Thyroid gland (tissue), 4 donors: ENCODE measurements at regions not wholly inside any gene's neighbourhood (a gene's known extent, or its start where the extent isn't known, plus 50 kb on each side); places are given as distances from the start of the nearest gene placed in this dataset.

Source experiments
- DNase-seq, 2 donors: peaks; one replicate each; pipeline ENCODE4 v3.0.0-alpha.2; 2019
- H3K27ac ChIP-seq, 3 donors: fragments of 200-600 bp; sonication (generic); 1 replicate in 2 of 3; 2 replicates in 1 of 3; pipeline ENCODE4 v1.5.1; 2016 to 2019; ENCODE audit warnings: mild to moderate bottlenecking in 1 of 3, moderate library complexity in 1 of 3
- H3K27me3 ChIP-seq: fragments of 200-600 bp; sonication (generic); one replicate; pipeline ENCODE4 v1.5.1; 2019
- H3K36me3 ChIP-seq, 2 donors: fragments of 200-600 bp; sonication (generic); one replicate each; pipeline ENCODE4 v1.5.1; 2016 to 2019
- H3K4me1 ChIP-seq, 2 donors: fragments of 200-600 bp; sonication (generic); one replicate each; pipeline ENCODE4 v1.5.1; 2017 to 2019
- H3K4me3 ChIP-seq, 3 donors: fragments of 200-600 bp; sonication (generic); replicated peaks in 1 of 3; 1 replicate in 2 of 3; 2 replicates in 1 of 3; pipeline ENCODE4 v1.5.1; 2016; ENCODE audit warnings: mild to moderate bottlenecking in 1 of 3
- H3K9me3 ChIP-seq: fragments of 200-600 bp; sonication (generic); one replicate; pipeline ENCODE4 v1.5.1; 2017
- CTCF ChIP-seq, 6 experiments: fragments of 200-600 bp in 3 of 6; fragments of 450-650 bp in 3 of 6; sonication (generic) in 3 of 6; IDR thresholded peaks; one replicate each; pipeline ENCODE4 v1.5.1; 2016 to 2019; ENCODE audit warnings: antibody characterized with exemption in 6 of 6, mild to moderate bottlenecking in 2 of 6, inconsistent platforms in 1 of 6, moderate library complexity in 1 of 6
- POLR2A ChIP-seq, 2 donors: fragments of 450-650 bp; IDR thresholded peaks; one replicate each; pipeline ENCODE4 v1.6.1; 2017; ENCODE audit warnings: antibody characterized with exemption in 2 of 2, mild to moderate bottlenecking in 2 of 2, moderate library complexity in 1 of 2
- WGBS, 2 donors: methylation state at CpG; one replicate each; pipeline ENCODE4 v1.1.5; 2017; 5-methylcytosine and 5-hydroxymethylcytosine counted together
- intact Hi-C: fragments of 100-400 bp; cut with DNase I; formaldehyde crosslinking; loops from one replicate; pipeline ENCODE4 v1.15.1; 2023

- Histone ChIP-seq H3K27me3 (no peaks in the 10 kb centered on the region), H3K36me3 (no peaks in the 10 kb centered on the region), H3K27ac (no peak overlapping the region), H3K4me1 (no peaks in the 10 kb centered on the region), H3K9me3 (no peaks in the 10 kb centered on the region), H3K4me3 (no peak overlapping the region)
- intact Hi-C loops = no loop called here
- DNase-seq = no peak
- TF ChIP-seq CTCF (IDR thresholded peaks at IDR 0.05) (no peak), POLR2A (IDR thresholded peaks at IDR 0.05) (no peak)
These were observed 1303.8 kb upstream of the ADGRB3 start for GRCh38 chr6:67331304-67331703.

GRCh38 chr6:67328269-67328668, 1306.8 kb upstream of the ADGRB3 start:
- WGBS, 2 donors = 70 to 91% methylated on average over 2 of the region's 2 CpGs
- no peak for DNase-seq
- no peaks in the 10 kb centered on the region for H3K4me1 ChIP-seq
- H3K4me3 ChIP-seq = no peak overlapping the region
- TF ChIP-seq POLR2A (IDR thresholded peaks at IDR 0.05) (no peak), CTCF (IDR thresholded peaks at IDR 0.05) (no peak)
- H3K27me3 ChIP-seq = no peaks in the 10 kb centered on the region
- H3K27ac ChIP-seq = no peak overlapping the region
- no peaks in the 10 kb centered on the region for H3K36me3 ChIP-seq
- H3K9me3 ChIP-seq = no peaks in the 10 kb centered on the region
- intact Hi-C loops = no loop called here

GRCh38 chr6:67300430-67301040, 1334.5 kb upstream of the ADGRB3 start:
- Histone ChIP-seq H3K4me3 (no peak overlapping the region), H3K27ac (no peak overlapping the region), H3K9me3 (no peaks in the 10 kb centered on the region), H3K36me3 (no peaks in the 10 kb centered on the region), H3K27me3 (no peaks in the 10 kb centered on the region), H3K4me1 (no peaks in the 10 kb centered on the region)
- no peak for TF ChIP-seq CTCF (IDR thresholded peaks at IDR 0.05)
- TF ChIP-seq POLR2A (IDR thresholded peaks at IDR 0.05) = no peak
- 88% methylated on average over 8 to 11 of the region's 12 CpGs for WGBS, 2 donors
- no peak for DNase-seq
- intact Hi-C loops = no loop called here

- Histone ChIP-seq H3K27me3 (no peaks in the 10 kb centered on the region), H3K4me3 (no peak overlapping the region), H3K4me1 (no peaks in the 10 kb centered on the region), H3K36me3 (no peaks in the 10 kb centered on the region), H3K27ac (no peak overlapping the region), H3K9me3 (no peaks in the 10 kb centered on the region)
- DNase-seq = no peak
- no peak for TF ChIP-seq CTCF (IDR thresholded peaks at IDR 0.05)
- TF ChIP-seq POLR2A (IDR thresholded peaks at IDR 0.05) = no peak
- intact Hi-C loops = no loop called here
- WGBS, 2 donors = 68 to 69% methylated on average over 2 of the region's 2 CpGs
These were observed 1342.9 kb upstream of the ADGRB3 start for GRCh38 chr6:67292169-67292568.

GRCh38 chr6:67287566-67287965, 1347.5 kb upstream of the ADGRB3 start:
- Histone ChIP-seq H3K36me3 (no peaks in the 10 kb centered on the region), H3K27me3 (no peaks in the 10 kb centered on the region), H3K9me3 (no peaks in the 10 kb centered on the region), H3K4me1 (no peaks in the 10 kb centered on the region), H3K27ac (no peak overlapping the region), H3K4me3 (no peak overlapping the region)
- TF ChIP-seq CTCF (IDR thresholded peaks at IDR 0.05) = no peak
- TF ChIP-seq POLR2A (IDR thresholded peaks at IDR 0.05) = no peak
- intact Hi-C loops = no loop called here
- DNase-seq = no peak
